GM19372 (cell line): ENCODE measurements at regions not wholly inside any gene's neighbourhood (a gene's known extent, or its start where the extent isn't known, plus 50 kb on each side); places are given as distances from the start of the nearest gene placed in this dataset.
A peak's percentile ranks its signal among the peaks of the same experiment; 100 is the strongest.

Experiments
- ATAC-seq: cut with Tn5 transposase; IDR thresholded peaks from one replicate; pipeline ENCODE4 v1.9.1; 2021; ENCODE audit warnings: mild to moderate bottlenecking, low read depth, moderate library complexity; ENCODE audit not compliant: unreplicated experiment

DNA sequence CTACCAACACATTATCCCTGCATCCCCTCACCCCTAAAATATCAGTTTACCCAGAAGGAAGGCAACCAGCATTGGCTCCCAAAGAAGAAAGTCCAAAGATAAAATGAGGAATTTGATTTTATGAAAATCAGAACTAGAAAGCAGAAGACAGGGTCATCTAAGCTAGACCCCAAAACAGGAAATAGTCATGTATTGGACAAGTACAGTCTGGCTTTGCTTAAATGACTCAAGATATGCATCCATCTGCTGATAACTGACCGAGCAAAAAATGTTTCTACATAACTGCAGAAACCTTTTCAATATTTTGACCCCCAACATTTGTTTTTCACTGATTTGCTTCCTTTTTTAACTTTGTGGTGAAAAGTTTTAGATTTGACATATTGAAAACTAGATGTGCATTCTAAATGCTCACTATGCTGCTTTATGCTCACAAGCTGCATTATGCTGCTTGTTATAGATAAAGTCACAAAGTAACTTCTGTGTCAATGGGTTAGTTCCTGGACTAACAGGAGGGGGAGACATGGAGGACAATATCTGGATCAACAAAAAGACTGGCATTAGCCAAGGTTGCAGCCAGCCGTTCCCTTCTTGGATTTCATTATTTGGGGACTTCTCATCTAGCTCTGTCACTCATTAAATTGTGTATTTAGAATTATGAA is 227.0 kb downstream of the INHBA start:
- ATAC-seq: peak; percentile 4

DNA sequence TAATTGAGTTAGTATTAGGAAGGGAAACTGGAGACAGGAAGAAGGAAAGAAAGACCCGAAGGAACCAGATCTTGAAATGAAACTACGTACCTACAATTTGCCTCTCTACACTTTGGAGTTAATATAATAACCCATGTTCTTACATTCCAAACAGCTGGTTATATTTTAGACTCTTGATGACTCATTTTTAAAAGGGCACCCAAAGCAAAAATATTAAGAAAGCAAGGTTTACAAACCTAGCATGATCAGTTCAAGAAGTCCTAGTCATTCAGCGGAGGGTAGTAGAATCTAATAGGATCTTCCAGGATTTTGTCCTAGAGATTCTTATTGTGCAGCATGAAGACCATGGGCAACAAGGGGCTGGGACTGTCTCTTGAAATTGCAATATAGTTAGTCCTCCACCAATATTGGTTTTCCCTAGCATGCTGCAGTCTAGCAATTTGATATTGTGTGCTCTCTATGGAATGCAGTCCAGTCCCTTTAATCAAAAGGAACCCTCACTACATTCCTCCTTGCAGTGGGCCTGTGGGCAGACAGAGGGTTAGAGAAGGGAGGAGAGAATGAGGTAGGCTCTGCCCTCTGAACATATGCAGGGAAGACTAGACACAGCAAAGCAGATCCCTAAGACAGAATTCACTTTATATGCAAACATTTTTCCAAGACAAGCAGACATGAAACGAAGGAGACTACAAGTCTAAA is 230.3 kb downstream of the INHBA start:
- ATAC-seq: no peak

DNA sequence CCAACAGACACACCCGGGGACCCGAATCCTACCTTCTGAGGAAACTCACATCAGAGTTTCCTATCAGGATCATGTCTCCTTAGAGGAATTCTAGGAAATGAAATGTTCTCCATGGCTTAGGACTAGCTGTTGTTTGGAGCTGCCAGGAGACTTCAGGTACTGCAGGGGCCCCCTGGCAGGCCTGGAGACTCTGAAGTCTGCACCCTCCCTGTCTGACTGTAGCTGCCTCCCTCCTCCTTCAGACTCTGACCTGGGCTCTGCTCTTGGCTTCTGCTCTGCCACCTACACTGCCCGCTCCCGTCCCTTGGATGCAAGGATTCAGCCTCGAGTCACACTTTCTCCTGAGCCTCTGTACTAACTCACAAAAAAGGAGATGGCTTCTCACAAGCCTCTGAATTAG is 232.8 kb downstream of the INHBA start:
- ATAC-seq: no peak

DNA sequence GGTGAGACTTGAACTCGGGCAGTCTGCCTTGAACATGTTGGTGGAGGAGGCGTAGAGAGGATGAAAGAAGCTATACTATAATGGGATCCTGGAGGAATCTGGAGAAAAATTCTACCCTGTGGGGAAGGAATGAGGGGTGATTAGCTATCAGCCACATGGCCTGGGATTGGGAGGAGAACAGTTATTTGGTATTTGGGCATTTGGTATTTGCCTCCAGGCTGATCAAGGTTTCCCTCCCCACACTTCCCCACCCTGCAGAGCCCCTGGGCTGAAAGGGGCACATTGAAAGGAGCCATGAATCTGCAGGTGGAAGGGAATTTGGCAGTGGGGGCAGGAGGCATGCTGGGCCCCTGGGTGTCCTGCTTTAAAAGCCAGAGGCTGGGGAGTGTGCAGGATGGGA is 235.3 kb downstream of the INHBA start:
- ATAC-seq: no peak

DNA sequence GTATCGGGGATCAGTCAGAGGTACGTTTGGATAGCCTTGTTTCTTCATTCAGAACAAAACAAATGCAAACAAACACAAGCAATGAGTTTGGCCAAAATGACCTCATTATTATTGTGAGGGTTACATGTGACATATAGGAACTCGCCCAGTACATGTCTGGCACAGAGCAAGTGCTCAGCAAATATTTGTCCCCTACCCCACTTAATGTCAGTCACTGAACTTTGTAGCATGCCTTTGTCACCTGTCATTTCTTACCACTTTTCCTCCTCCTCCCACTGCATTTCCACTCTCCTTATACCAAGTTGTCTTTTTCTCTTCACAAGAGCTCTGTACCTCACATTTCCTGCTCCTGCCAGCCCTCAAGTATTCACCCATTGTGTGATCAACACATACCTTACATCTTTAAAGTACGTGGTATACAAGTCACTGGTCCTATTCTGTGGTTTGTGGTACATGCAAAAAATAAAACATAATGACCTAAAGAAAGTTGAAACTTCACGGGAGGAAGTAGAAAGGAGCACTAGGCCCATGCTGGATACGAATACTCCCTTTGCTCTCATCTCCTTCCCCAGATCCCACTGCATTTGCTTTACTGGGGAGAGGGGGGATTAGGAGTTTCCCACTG is 236.0 kb downstream of the INHBA start:
- peak; percentile 71 for ATAC-seq

DNA sequence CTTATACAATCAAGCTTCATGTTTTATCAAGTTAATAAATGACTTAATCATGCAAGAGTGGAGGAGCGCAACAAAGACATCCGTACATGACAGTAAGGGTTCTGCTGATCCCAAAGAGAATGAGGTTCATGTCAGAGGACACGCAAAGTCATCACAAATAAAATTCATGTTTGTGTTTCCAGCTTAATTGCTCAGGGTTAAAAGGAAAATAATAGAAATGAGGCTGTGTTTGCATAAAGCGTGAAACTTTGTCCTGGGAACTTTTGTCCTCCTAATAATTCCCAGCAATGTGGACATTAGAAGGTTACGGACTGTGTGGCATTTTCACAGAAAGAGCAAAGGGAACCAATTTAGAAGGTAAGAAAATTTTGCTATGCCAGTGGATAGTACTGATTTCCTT is 237.3 kb downstream of the INHBA start:
- ATAC-seq: no peak

DNA sequence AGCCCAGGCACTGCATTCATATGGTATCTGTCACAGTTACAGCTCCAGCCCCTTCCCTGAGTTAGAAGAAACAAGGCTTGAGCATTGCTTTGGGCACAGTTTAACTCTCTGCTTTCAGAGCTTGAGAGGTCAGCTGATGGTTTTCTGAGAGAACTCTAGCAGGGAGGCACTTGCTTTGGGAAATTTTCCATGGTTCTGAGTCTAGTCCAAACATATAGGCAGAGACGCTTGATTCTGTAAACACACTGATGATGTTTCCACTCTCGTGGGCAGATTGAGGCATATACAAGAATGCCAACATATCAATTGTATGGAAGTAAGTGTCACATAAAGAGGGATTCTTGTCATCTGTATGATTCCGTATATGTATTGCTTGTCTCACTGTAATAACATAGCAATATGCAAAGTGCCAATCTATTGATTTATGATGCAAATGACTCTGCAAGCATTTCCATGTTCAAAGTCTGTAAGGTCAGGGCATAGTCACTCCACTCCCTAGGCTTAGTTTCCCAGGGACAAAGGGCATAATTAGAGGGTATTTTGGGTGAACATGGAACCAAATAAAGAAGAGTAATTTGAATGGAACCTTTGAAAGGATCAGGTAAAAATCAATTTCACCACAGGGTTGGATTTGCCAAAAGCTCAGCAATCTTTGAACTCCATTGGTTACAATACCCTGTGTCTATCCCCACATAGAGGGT is 239.0 kb downstream of the INHBA start:
- ATAC-seq: no peak

DNA sequence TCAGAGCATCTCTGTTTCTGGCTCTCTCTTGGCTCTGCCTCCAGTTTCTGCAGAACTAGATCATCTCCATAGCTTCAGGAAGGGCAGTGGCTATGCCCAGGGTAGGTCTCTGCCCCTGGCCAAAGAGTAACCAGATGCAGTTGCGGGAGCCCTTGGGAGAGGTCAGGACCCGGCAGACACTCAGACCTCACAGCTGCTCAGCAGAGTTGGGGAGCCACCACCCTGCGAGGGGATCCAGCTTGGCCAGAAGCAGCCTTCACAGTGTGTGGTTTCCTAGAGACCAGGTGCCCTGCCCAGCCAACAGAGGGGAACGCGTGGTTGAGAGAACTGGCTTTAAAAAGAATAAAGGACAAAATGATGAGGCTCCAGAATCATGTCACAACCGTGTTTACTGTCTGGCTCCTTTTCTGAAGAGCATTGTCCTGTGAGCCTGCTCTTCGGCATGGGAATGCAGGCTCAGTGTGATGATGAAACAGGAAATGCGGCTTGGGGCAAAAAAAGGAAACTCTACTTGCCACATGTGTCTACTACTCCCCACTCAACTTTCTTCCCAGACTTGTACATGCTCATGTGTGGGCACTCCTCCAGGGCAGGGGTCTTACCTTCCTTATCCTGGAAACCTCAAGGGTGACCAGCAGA is 243.1 kb downstream of the INHBA start:
- no peak for ATAC-seq

DNA sequence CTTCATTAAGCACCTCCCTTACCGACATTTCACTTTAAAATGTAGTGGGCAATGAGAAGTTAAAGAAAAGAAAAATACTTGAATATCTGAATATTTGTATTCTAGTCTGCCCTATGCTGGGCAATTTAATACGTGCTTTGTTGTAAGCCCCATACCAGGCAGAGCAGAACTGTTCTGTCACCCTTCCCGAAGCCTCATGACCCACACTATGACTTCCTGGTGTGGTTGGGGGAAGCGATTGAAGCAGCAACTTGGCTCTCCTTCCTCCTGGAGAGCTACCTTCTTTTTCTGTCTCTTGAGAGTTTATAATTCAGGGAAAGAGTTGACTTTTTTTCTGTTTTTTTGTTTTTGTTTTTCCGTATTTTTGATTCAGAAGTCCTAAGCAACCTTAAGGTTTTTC is 243.7 kb downstream of the INHBA start:
- ATAC-seq: no peak

DNA sequence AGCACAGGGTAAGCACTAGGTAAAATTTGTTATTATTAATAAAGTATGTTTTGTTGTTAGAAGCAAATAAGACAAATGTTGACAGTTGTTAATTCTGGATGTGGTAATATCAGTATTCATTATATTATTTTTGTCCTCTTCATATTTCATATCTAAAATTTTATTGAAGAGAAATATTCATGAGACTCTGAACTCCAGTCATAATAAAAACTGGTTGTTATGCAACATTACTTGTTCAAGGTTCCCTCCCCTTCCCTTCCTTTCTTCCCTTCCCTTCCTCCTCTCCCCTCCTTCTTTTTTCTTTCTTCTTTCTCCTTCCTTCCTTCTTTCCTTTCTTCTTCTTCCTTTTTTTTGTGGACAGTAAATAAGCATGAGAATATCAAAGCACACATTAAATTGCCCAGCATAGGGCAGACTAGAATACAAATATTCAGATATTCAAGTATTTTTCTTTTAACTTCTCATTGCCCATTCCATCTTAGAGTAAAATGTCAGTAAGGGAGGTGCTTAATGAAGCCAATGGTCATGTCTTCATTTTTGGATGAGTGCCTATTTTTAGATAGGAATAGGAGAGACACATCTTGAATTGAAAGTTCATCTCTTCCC is 245.0 kb downstream of the INHBA start:
- ATAC-seq: no peak

DNA sequence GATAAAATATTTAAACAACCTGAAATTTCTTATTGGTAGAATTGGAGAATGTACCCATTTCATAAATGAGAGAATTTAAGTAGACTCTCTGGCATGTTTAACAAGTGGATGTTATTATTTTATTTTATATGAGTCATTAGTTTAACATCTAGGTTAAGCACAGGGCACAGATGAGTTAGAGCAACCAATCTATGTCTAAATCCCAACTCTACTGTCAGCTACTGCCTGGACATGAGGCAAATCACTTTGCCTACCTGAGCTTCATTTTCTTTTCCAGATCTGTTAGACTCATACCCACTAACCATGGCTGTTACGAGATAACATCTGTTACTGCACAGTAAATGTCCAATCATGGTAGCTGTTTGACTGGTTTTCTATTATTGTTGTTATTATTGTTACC is 251.1 kb downstream of the INHBA start:
- no peak for ATAC-seq

DNA sequence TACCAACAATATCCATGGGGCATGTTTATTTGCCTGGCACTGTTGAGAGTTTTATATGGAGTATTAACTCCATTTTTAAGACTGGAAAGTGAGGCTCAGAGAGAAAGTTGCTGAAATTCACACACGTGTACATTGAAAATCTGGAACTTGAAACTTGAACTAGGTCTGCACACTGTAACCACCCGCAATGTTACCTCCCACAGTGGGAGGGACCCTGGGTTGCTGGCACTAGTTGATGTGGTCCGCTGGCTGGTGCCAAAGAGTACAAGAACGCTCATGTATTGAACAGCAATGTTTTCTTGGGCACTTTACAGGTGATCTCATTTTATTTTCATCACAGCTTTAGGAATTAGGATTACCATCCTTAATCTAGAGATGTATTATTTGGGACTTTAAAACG is 253.2 kb downstream of the INHBA start:
- no peak for ATAC-seq

DNA sequence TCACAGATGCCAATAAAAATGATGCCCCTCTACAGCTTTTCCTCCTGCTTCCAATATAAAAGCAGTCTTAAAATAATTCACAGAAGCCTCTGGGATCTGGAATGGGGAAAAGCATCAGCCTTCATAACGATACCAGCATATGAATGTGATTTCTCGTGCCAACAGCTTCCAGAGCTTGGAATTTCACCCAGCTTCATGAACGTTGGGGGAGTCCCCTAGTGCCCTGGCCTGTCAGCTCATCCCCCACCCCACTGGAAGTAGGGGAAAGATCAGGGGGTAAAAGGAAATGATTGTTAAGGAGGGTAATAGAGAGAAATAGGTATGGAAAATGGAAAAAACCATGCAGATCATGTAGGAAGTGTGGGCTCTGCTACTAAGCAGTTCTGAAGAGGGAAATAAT is 253.6 kb downstream of the INHBA start:
- ATAC-seq: no peak

DNA sequence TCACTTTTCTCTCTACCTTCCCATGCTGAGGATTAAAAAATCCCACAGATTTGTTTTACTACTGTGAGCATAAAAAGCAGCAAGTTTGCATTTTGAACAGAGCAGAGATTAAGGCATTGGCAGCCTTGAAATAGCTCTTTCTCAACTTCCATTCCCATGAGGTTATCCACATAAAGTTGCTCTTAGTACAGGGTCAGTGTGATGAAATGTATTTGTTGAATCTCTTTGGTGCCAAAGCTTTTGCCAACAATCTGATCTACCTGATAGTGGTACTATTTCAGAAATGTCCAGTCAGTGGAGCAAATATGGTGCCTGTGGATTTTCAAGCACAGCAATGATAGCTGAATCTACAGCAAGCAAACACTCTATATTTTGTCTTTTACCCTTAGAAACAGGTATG is 254.8 kb downstream of the INHBA start:
- ATAC-seq: no peak

DNA sequence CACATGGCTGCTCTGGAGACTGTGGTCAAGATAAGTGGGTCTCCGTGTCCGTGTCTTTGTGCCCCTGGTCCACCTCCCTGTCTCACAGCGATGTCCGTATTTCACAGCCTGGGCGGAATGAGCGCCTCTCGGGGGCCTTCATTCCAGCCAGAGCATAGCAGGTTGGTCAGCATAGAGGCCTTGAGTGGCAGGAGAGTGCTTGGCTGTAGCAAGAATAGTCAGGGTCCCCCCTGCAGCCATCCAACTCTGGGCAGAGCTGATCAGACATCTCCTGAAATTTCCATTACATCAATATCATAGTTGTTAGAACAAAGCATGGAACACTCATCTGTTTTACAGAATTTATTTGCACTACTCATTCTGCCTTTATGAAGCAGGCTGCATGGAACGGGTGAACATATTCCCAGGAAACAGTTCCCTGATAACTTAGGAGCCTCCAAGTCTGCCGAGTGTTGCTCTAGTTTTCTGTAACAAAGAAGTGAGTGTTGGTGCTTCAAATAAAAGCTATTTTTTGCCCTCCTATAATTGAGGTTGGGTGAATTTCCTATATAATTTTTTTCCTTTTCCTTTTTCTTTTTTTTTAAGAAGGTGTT is 255.3 kb downstream of the INHBA start:
- no peak for ATAC-seq

DNA sequence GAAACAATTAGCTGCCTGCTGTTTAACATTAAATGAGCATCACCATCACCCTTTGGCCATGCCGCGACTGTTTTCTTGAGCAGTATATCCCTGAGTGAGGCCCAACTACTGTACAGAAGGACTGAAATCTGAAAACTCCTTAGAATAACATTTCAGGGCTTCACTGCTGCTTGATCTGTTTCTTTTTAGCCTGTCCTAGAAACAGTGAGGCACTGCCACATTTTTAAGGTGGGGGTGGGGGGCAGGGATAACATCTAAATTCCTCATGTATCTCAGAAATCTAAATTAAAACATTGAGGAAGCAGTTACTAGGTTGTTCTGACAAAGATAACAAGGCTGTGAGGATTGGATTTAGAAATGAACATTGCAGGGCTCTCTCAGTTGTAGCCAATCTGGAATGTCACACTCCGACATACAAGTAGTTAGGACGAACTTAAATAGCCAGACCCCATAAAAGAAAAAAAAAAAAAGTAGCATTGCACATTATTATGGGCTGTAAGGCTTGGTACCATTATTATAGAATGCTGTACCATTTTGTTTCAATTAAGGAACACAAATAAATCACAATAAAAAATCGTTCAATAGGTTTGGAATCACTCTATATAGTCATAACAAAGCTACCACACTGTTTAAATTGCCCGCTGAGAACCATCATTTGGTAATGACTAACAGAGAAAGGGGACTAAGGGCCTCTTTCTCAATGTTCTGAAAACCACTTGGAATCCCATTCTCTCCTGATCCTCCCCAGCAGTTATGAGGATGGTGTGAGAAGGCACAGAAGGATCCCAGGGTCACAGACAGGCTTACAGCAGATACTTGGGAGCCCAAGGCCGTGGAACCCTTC is 256.1 kb downstream of the INHBA start:
- ATAC-seq: no peak

DNA sequence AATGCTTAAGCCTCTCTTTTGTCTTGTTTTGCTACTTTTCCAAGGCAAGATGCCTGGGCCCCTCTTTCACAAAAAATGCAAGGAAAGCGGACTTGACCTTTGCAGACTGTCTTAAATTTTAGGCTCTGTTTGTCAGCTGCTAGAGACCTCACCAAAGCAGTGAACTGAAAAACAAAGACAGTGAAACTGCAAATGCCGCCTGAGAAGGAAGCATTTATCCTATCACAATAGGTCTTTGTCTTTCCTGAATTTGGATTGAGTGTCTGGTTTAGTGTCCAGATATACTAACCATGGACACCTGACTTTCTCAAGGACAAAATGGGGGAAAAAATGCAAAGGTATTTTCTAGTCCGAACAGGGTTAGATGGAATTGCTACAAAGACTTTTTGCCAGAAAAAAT is 256.9 kb downstream of the INHBA start:
- ATAC-seq: no peak

DNA sequence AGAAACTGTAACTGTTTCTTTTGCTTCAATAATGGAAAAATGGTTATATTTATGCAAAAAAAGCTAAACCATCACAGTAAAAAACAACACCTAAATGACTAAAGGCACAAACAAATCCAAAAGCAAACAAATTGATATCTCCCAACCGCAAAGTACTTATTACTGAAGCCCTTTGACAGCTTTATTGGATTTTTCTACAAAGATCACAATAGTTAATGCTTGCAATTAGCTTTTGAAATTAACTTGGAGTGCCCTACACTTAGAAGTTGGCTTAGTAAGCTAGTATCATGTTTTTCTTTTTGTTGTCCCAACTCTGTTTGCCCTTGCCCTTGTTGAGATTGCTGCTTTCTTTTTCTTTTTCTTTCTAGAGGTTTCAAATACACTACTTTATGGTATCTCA is 257.5 kb downstream of the INHBA start:
- ATAC-seq: no peak

DNA sequence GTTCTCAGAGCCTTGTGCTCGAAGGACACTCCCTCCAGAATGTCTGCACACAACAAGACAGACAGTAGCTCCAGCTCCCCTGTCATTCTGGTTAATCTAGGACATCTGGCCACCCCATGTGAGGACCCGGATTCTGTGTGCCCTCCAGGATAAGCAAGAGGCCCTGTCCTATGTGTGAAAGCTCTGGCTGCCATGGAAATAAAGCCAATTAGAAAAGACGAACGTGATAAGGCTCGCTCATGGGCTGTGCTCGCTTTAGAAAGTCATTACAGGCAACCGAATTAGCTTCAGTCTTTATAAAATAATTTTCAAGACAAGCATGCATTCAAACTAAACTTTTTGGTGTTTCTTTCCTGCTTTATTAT is 263.4 kb downstream of the INHBA start:
- ATAC-seq: no peak
